ENCODE measurements at regions not wholly inside any gene's neighbourhood (a gene's known extent, or its start where the extent isn't known, plus 50 kb on each side); places are given as distances from the start of the nearest gene placed in this dataset.

DNA sequence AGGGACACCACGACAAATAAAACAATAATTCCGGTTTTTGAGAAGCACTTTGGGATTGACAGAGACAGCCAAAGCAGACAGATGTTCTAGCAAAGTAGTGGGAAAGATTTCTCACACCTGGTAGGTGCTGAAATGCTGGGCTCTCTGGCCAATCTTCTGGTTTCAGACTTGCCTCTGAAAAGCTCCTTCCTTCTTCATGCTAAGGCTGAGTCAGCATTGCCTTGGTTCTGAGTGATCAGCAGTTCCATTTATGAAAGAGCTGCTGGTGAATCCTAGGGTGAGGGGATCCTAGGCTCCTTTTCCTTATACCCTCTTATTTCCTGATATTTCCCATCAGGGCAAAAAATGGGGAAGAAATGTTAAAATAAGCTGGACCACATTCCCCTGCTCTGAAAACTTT, 268.7 kb upstream of the SALL1 start:
- TF ChIP-seq MYC (IDR thresholded peaks at IDR 0.05; ENCODE audit: low read depth, low read length) = no peak
- TF ChIP-seq CTCF (IDR thresholded peaks at IDR 0.05; ENCODE audit: extremely low read depth in 1 of 2, insufficient read depth in 1 of 2, low read depth in 1 of 2, low read length in 2 of 2) = no peak

All from endothelial cell of umbilical vein (primary cell).